GM18909 (cell line): ENCODE measurements at regions not wholly inside any gene's neighbourhood (a gene's known extent, or its start where the extent isn't known, plus 50 kb on each side); places are given as distances from the start of the nearest gene placed in this dataset.
"Not testable (repeated sequence)": the region's sequence is repeated elsewhere in the genome, so short reads cannot be mapped to it uniquely, and the experiment has no call there.

Source experiments
- ATAC-seq: cut with Tn5 transposase; IDR thresholded peaks from one replicate; pipeline ENCODE4 v1.9.1; 2021; ENCODE audit warnings: mild to moderate bottlenecking; ENCODE audit not compliant: unreplicated experiment, poor library complexity

- no peak for ATAC-seq
Measured at GRCh38 chr5:18489703-18490102, 855.4 kb downstream of the TAF11L14 start.

DNA sequence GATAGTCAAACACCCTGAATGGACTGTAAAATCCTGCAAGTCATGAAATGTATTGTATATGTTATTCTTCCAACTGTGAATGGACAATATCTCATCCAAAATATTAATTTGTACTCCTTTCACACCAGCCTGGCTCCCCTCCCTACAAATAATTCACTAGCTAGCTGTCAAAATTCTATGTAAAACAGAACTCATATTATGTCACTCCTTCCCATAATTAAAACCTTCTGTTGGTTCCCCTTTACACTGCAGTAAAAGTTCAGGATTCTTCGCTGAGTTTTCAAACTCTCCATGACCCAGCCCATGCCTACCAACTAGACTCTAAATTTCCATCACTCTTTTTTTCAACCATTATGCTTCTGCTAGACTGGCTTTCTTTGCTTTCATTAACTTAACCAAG is 857.1 kb downstream of the TAF11L14 start:
- ATAC-seq: no peak

DNA sequence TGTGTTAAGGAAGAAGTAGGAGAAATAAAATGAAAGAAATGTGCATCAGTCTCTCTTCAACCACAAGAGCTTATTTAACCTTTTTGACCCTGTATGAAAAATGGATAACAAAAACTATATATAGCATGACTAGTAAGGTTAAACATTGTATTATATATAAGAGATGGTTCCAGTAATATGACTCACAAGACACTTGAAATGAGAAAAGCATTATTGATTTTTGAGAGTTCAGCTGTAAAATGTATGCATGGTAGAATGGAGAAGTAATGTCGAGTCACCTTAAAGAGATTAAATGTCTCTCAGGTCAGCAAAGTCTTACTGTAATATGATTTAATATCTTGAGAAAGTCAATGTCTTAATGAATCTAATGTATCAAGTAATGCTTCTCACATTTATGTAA is 860.9 kb downstream of the TAF11L14 start:
- ATAC-seq: no peak

GRCh38 chr5:18496041-18496440 is 861.8 kb downstream of the TAF11L14 start:
- no peak for ATAC-seq

- no peak for ATAC-seq
Measured at GRCh38 chr5:18497089-18497488, 862.8 kb downstream of the TAF11L14 start.

GRCh38 chr5:18503797-18504328 is 869.6 kb downstream of the TAF11L14 start:
- ATAC-seq: no peak

DNA sequence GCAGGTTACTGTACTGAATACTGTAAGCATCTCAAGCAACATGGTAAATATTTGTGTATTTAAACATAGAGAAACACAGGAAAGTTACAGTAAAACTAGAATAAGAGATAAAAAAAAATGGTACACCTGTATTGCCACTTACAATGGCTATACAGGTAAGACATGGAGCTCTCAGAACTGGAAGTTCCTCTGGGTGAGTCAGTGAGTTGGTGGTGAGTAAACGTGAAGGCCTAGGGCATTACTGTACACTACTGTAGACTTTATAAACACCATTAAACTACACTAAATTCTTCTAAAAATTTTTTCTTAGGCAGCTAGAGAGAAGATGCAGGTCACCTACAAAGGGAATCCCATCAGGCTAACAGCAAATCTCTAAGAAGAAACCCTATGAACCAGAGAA is 872.9 kb downstream of the TAF11L14 start:
- ATAC-seq: no peak

DNA sequence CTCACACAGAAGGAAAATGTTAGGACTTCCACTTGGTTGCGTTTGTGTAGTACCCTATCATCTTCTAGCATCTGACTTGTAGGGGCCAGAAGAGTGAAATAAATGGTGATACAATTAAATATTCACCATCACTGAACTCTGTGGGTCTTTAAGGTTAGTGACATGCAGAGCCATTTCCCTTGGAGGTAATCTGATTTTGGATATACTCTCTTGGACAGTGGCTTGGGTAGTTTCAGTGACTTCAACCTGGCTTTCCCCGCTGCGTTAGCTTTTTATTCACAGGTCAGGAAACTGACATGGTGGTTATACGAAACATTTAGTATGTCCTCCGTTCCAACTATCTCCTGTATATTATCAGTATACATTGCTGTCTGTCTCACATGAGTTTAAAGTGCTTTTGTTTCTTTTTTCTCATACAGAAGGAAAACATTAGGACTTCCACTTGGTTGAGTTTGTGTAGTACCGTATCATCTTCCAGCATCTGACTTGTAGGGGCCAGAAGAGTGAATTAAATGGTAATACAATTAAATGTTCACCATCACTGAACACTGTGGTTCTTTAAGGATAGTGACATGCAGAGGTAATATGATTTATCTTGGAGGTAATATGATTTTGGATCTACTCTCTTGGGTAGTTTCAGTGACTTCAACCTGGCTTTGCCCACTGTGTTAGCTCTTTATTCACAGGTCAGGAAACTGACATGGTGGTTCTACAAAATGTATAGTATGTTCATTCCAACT is 883.6 kb downstream of the TAF11L14 start:
- no peak for ATAC-seq

GRCh38 chr5:18523380-18523779 is 889.1 kb downstream of the TAF11L14 start:
- no peak for ATAC-seq

GRCh38 chr5:18526792-18527405 is 892.6 kb downstream of the TAF11L14 start:
- ATAC-seq: no peak

- ATAC-seq: no peak
Measured at GRCh38 chr5:18533137-18533536, 898.9 kb downstream of the TAF11L14 start.

DNA sequence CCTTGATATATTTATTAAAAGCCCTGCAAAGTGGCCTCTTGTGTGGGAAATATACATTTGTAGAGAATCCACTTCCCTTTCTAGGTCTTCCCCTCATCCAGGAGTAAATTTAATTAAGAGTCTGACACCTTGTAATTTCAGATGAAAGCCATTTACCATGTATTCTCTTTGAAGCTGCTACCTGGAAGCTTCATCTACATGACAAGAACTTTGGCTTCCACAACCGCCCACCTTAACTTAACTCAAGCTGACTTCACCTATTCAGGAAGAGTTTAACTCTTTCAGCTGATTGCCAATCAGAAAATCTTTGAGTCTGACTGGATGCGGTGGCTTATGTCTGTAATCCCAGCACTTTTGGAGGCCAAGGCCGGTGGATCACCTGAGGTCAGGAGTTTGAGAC is 899.9 kb downstream of the TAF11L14 start:
- no peak for ATAC-seq

GRCh38 chr5:18535753-18536152 is 901.5 kb downstream of the TAF11L14 start:
- not testable (repeated sequence) for ATAC-seq

- ATAC-seq: no peak
Measured at GRCh38 chr5:18544421-18544820, 910.2 kb downstream of the TAF11L14 start.

DNA sequence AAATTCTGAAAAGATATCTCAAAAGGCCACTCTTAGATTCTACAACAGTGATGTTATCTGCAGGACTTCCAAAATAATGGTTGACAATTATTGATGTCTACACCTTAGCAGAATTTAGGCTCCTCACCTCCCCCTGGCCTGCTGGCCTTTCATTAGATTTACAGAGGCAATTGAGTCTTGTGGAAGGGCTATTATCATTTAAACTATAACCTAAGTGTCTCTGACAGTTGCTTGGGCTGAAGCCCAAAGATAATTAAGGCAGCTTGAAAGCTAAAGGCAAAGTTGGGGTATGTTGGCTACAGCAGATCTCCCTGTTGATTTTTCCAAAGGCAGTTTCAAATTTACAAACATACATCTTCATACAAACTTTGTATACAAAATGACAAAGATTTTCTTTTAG is 912.3 kb downstream of the TAF11L14 start:
- no peak for ATAC-seq

DNA sequence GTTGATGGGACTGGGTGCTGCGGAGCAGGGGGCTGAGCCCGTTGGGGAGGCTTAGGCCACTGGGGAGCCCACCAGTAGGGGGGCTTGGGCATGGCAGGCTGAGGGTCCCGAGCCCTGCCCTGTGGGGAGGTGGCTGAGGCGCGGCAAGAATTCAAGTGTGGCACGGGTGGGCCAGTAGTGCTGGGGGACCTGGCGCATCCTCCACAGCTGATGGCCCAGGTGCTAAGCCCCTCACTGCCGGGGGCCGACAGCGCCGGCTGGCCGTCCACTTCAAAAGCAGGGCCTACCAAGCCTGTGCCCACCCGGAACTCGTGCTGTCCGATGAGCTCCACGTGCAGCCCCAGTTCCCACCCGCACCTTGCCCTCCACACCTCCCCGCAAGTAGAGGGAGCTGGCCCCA is 917.5 kb downstream of the TAF11L14 start:
- no peak for ATAC-seq

DNA sequence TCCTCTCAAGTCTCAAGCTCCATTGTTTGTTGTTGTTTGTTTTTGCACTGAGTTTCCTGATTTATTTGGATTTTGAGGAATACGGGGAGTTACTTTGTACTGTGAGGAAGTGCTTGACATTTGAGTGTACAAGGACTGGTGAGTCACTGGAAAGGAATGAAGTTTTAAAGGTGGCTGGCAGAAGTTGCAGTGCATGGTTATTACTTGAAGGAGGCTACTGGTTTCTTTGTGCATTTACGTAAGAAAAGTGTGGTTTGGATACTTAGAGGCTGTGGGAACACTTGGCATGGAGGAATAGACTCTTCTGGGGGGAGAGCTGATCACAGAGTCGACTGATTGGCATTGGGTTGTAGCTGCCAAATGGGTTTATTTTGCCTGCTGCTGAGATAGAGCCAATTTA is 919.0 kb downstream of the TAF11L14 start:
- no peak for ATAC-seq

GRCh38 chr5:18560602-18561001 is 926.3 kb downstream of the TAF11L14 start:
- ATAC-seq: no peak

DNA sequence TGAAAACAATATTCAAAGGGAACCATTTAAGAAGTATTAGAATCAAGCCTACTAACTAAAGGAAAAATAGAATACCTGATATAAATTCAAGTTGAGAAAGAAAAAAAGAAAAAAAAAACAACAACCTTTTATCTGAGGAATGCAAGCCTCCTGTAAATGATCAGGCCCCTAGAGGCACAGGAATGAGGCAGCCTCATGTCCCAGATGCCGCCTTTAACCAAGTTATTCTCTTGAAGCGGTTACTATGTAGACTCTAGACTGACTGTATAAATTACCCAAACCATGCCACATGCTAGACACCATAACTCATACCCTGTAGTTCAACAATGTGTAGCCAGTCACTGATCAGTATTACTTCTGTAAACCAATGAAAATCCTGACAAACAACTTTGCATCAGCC is 929.6 kb downstream of the TAF11L14 start:
- no peak for ATAC-seq

DNA sequence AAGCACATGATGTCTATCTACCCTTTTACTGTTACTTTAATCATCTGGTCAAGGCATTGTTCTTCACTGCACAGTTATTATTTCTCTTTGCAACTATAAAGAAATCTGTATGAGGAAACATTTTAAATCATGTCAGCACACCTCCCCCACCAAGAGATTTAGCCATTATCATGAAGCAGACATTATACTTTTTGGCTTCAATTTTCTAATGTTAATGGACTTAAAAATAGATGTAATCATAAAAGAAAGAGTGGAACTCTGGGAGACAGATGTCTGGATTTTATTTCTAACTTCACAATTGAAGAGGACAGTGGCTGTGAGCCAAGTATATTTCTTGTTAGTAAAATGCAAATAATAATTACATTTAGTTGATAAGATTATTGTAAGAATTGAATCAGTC is 932.4 kb downstream of the TAF11L14 start:
- no peak for ATAC-seq

GRCh38 chr5:18576586-18576985 is 942.3 kb downstream of the TAF11L14 start:
- ATAC-seq: no peak

- ATAC-seq: no peak
Measured at GRCh38 chr5:18601185-18601584, 966.9 kb downstream of the TAF11L14 start.
